ENCODE measurements at regions not wholly inside any gene's neighbourhood (a gene's known extent, or its start where the extent isn't known, plus 50 kb on each side); places are given as distances from the start of the nearest gene placed in this dataset.

- no peak for TF ChIP-seq CSRNP3 (CRISPR knock-in tag; IDR thresholded peaks at IDR 0.05)
- ATAC-seq = no peak
These were observed 1029.1 kb upstream of the GBE1 start for GRCh38 chr3:82790307-82791097.

- no peak for ATAC-seq
- no peak for TF ChIP-seq TOX (CRISPR knock-in tag; IDR thresholded peaks at IDR 0.05; ENCODE audit: borderline replicate concordance)
- TF ChIP-seq BACH2 (CRISPR knock-in tag; IDR thresholded peaks at IDR 0.05; ENCODE audit: borderline replicate concordance) = no peak
- TF ChIP-seq ISL1 (CRISPR knock-in tag; IDR thresholded peaks at IDR 0.05) = no peak
- TF ChIP-seq OSR1 (CRISPR knock-in tag; IDR thresholded peaks at IDR 0.05) = no peak
- TF ChIP-seq ESRRG (CRISPR knock-in tag; IDR thresholded peaks at IDR 0.05) = no peak
- no peak for TF ChIP-seq TSHZ2 (CRISPR knock-in tag; IDR thresholded peaks at IDR 0.05)
- no peak for TF ChIP-seq ZNF70 (CRISPR knock-in tag; IDR thresholded peaks at IDR 0.05)
- TF ChIP-seq CREB5 (CRISPR knock-in tag; IDR thresholded peaks at IDR 0.05; ENCODE audit: low read depth) = no peak
- no peak for TF ChIP-seq ARNTL (CRISPR knock-in tag; IDR thresholded peaks at IDR 0.05; ENCODE audit: borderline replicate concordance, low read depth)
- TF ChIP-seq ZNF565 (CRISPR knock-in tag; conservative IDR thresholded peaks at IDR 0.05; ENCODE audit: low read depth) = no peak
- TF ChIP-seq PPARA (CRISPR knock-in tag; IDR thresholded peaks at IDR 0.05; ENCODE audit: borderline replicate concordance) = no peak
- no peak for TF ChIP-seq CSDC2 (CRISPR knock-in tag; IDR thresholded peaks at IDR 0.05)
- TF ChIP-seq PATZ1 (CRISPR knock-in tag; IDR thresholded peaks at IDR 0.05; ENCODE audit: borderline replicate concordance) = no peak
- no peak for TF ChIP-seq ZFP3 (CRISPR knock-in tag; IDR thresholded peaks at IDR 0.05)
- TF ChIP-seq GLIS3 (CRISPR knock-in tag; IDR thresholded peaks at IDR 0.05) = no peak
These were observed 1021.7 kb upstream of the GBE1 start for GRCh38 chr3:82783194-82783593.

GRCh38 chr3:82773207-82773606 lies 1011.8 kb upstream of the GBE1 start:
- no peak for ATAC-seq
- TF ChIP-seq ARNTL (CRISPR knock-in tag; IDR thresholded peaks at IDR 0.05; ENCODE audit: borderline replicate concordance, low read depth) (no peak), TCF4 (CRISPR knock-in tag; IDR thresholded peaks at IDR 0.05; ENCODE audit: borderline replicate concordance) (no peak), TSHZ2 (CRISPR knock-in tag; IDR thresholded peaks at IDR 0.05) (no peak), ISL1 (CRISPR knock-in tag; IDR thresholded peaks at IDR 0.05) (no peak), ESRRG (CRISPR knock-in tag; IDR thresholded peaks at IDR 0.05) (no peak), SNAI2 (CRISPR knock-in tag; IDR thresholded peaks at IDR 0.05) (no peak), ZNF565 (CRISPR knock-in tag; conservative IDR thresholded peaks at IDR 0.05; ENCODE audit: low read depth) (no peak), ZFP3 (CRISPR knock-in tag; IDR thresholded peaks at IDR 0.05) (no peak), CSDC2 (CRISPR knock-in tag; IDR thresholded peaks at IDR 0.05) (no peak), POU6F1 (CRISPR knock-in tag; IDR thresholded peaks at IDR 0.05; ENCODE audit: borderline replicate concordance, low read depth) (no peak), PATZ1 (CRISPR knock-in tag; IDR thresholded peaks at IDR 0.05; ENCODE audit: borderline replicate concordance) (no peak), BACH2 (CRISPR knock-in tag; IDR thresholded peaks at IDR 0.05; ENCODE audit: borderline replicate concordance) (no peak)
